ENCODE measurements at regions not wholly inside any gene's neighbourhood (a gene's known extent, or its start where the extent isn't known, plus 50 kb on each side); places are given as distances from the start of the nearest gene placed in this dataset.

GRCh38 chr16:86426063-86426642, 84.2 kb upstream of the FOXF1 start:
- no peak for FAIRE-seq

GRCh38 chr16:86427433-86427851, 82.9 kb upstream of the FOXF1 start:
- FAIRE-seq = no peak

GRCh38 chr16:86428729-86429517, 81.4 kb upstream of the FOXF1 start:
- no peak for FAIRE-seq

GRCh38 chr16:86429663-86430062, 80.7 kb upstream of the FOXF1 start:
- no peak for FAIRE-seq

GRCh38 chr16:86430814-86431213, 79.5 kb upstream of the FOXF1 start:
- FAIRE-seq = no peak

GRCh38 chr16:86431540-86431939, 78.8 kb upstream of the FOXF1 start:
- no peak for FAIRE-seq

- no peak for FAIRE-seq
Observed at GRCh38 chr16:86432048-86432447, 78.3 kb upstream of the FOXF1 start.

GRCh38 chr16:86432691-86433090, 77.6 kb upstream of the FOXF1 start:
- no peak for FAIRE-seq

- no peak for FAIRE-seq
Observed at GRCh38 chr16:86436466-86437185, 73.7 kb upstream of the FOXF1 start.

- FAIRE-seq = no peak
Observed at GRCh38 chr16:86437348-86437747, 73.0 kb upstream of the FOXF1 start.

- no peak for FAIRE-seq
Observed at GRCh38 chr16:86442703-86443102, 67.6 kb upstream of the FOXF1 start.

GRCh38 chr16:86443508-86444147, 66.7 kb upstream of the FOXF1 start:
- FAIRE-seq = no peak

GRCh38 chr16:86444261-86444660, 66.1 kb upstream of the FOXF1 start:
- no peak for FAIRE-seq

- FAIRE-seq = no peak
Observed at GRCh38 chr16:86444661-86445060, 65.7 kb upstream of the FOXF1 start.

- FAIRE-seq = no peak
Observed at GRCh38 chr16:86446279-86446678, 64.0 kb upstream of the FOXF1 start.

GRCh38 chr16:86447228-86447627, 63.1 kb upstream of the FOXF1 start:
- FAIRE-seq = no peak

- FAIRE-seq = no peak
Observed at GRCh38 chr16:86448306-86448890, 61.9 kb upstream of the FOXF1 start.

- FAIRE-seq = no peak
Observed at GRCh38 chr16:86449446-86450095, 60.8 kb upstream of the FOXF1 start.

GRCh38 chr16:86450691-86451090, 59.6 kb upstream of the FOXF1 start:
- FAIRE-seq = no peak

- FAIRE-seq = no peak
Observed at GRCh38 chr16:86452451-86452850, 57.9 kb upstream of the FOXF1 start.

- FAIRE-seq = no peak
Observed at GRCh38 chr16:86455116-86455515, 55.2 kb upstream of the FOXF1 start.

- FAIRE-seq = no peak
Observed at GRCh38 chr16:86455640-86456039, 54.7 kb upstream of the FOXF1 start.
